GM23248 (cell line): ENCODE measurements at regions not wholly inside any gene's neighbourhood (a gene's known extent, or its start where the extent isn't known, plus 50 kb on each side); places are given as distances from the start of the nearest gene placed in this dataset.
"Not testable (repeated sequence)": the region's sequence is repeated elsewhere in the genome, so short reads cannot be mapped to it uniquely, and the experiment has no call there.

Experiments
- DNase-seq: peaks from one replicate; pipeline ENCODE4 v3.0.0-alpha.2; 2015
- H2AFZ ChIP-seq: fragments of 200-600 bp; sonication (generic); 2 replicates; pipeline ENCODE4 v1.6.1; 2016; ENCODE audit warnings: antibody characterized with exemption
- H3F3A ChIP-seq: fragments of 200-600 bp; sonication (generic); 2 replicates; pipeline ENCODE4 v1.6.1; 2016; ENCODE audit warnings: mild to moderate bottlenecking, antibody characterized with exemption, mixed run types; ENCODE audit not compliant: insufficient read depth
- H3K27ac ChIP-seq: fragments of 200-600 bp; sonication (generic); 2 replicates; pipeline ENCODE4 v1.5.1; 2016; ENCODE audit warnings: mild to moderate bottlenecking
- H3K27me3 ChIP-seq: fragments of 200-600 bp; sonication (generic); replicated peaks from 2 replicates; pipeline ENCODE4 v1.6.1; 2016; ENCODE audit warnings: mild to moderate bottlenecking; ENCODE audit not compliant: insufficient read depth
- H3K36me3 ChIP-seq: fragments of 200-600 bp; sonication (generic); 2 replicates; pipeline ENCODE4 v1.6.1; 2016; ENCODE audit warnings: low read depth, mild to moderate bottlenecking
- H3K4me1 ChIP-seq: fragments of 200-600 bp; sonication (generic); 2 replicates; pipeline ENCODE4 v1.6.1; 2016; ENCODE audit warnings: mild to moderate bottlenecking; ENCODE audit not compliant: insufficient read depth
- H3K4me2 ChIP-seq: fragments of 200-600 bp; sonication (generic); one replicate; pipeline ENCODE4 v1.6.1; 2016; ENCODE audit warnings: mild to moderate bottlenecking; ENCODE audit not compliant: unreplicated experiment
- H3K4me3 ChIP-seq: fragments of 200-600 bp; sonication (generic); 2 replicates; pipeline ENCODE4 v1.5.1; 2016; ENCODE audit warnings: mild to moderate bottlenecking
- H3K79me2 ChIP-seq: fragments of 200-600 bp; sonication (generic); 2 replicates; pipeline ENCODE4 v1.6.1; 2016; ENCODE audit warnings: mild to moderate bottlenecking; ENCODE audit not compliant: insufficient read depth
- H3K9ac ChIP-seq: fragments of 200-600 bp; sonication (generic); 2 replicates; pipeline ENCODE4 v1.6.1; 2016; ENCODE audit warnings: mild to moderate bottlenecking
- H3K9me2 ChIP-seq: fragments of 200-600 bp; sonication (generic); 2 replicates; pipeline ENCODE4 v1.6.1; 2016; ENCODE audit warnings: mixed run types, mild to moderate bottlenecking, moderate library complexity; ENCODE audit not compliant: insufficient read depth
- H3K9me3 ChIP-seq: fragments of 200-600 bp; sonication (generic); one replicate; pipeline ENCODE4 v1.6.1; 2017; ENCODE audit warnings: low read depth
- H4K20me1 ChIP-seq: fragments of 200-600 bp; sonication (generic); 2 replicates; pipeline ENCODE4 v1.6.0; 2016; ENCODE audit not compliant: insufficient read depth
- EZH2 ChIP-seq: fragments of 200-600 bp; sonication (generic); IDR thresholded peaks from 2 replicates; pipeline ENCODE4 v1.6.1; 2018; ENCODE audit warnings: antibody characterized with exemption, mild to moderate bottlenecking; ENCODE audit not compliant: insufficient read depth, poor library complexity, severe bottlenecking
- EZH2phosphoT487 ChIP-seq: fragments of 200-600 bp; sonication (generic); IDR thresholded peaks from 2 replicates; pipeline ENCODE4 v1.6.1; 2018; ENCODE audit warnings: antibody characterized with exemption, moderate library complexity, mild to moderate bottlenecking, low read depth; ENCODE audit not compliant: insufficient read depth
- WGBS, 2 experiments: methylation state at CpG; one replicate each; pipeline ENCODE4 v1.1.6; 2015 to 2017; ENCODE audit warnings: low lambda C conversion rate in 2 of 2, low coverage in 1 of 2; ENCODE audit errors: missing lambda C conversion rate in 2 of 2; 5-methylcytosine and 5-hydroxymethylcytosine counted together
- in situ Hi-C: fragments of 300-500 bp; cut with MboI; formaldehyde crosslinking; loops from 2 replicates; pipeline ENCODE4 v1.15.0; 2020

- H3K9ac ChIP-seq, result no peak overlapping the region
- H3K4me3 ChIP-seq, result no peak overlapping the region
- H4K20me1 ChIP-seq, result no peaks in the 10 kb centered on the region
- no peaks in the 10 kb centered on the region for H3F3A ChIP-seq
- no peak overlapping the region for H3K27ac ChIP-seq
- H3K79me2 ChIP-seq, result no peaks in the 10 kb centered on the region
- H3K27me3 ChIP-seq, result no peaks in the 10 kb centered on the region
- H3K36me3 ChIP-seq, result no peaks in the 10 kb centered on the region
- H3K4me2 ChIP-seq, result no peak overlapping the region
- WGBS, 2 experiments, result 23 to 27% methylated on average over 2 of the region's 2 CpGs
- H3K4me1 ChIP-seq, result no peaks in the 10 kb centered on the region
- in situ Hi-C loops, result no loop called here
- H2AFZ ChIP-seq, result no peak overlapping the region
- no peak for TF ChIP-seq EZH2
- H3K9me3 ChIP-seq, result no peaks in the 10 kb centered on the region
- H3K9me2 ChIP-seq, result no peaks in the 10 kb centered on the region
- DNase-seq, result no peak
Observed at GRCh38 chr7:86444245-86444644, 199.5 kb upstream of the GRM3 start.

DNA sequence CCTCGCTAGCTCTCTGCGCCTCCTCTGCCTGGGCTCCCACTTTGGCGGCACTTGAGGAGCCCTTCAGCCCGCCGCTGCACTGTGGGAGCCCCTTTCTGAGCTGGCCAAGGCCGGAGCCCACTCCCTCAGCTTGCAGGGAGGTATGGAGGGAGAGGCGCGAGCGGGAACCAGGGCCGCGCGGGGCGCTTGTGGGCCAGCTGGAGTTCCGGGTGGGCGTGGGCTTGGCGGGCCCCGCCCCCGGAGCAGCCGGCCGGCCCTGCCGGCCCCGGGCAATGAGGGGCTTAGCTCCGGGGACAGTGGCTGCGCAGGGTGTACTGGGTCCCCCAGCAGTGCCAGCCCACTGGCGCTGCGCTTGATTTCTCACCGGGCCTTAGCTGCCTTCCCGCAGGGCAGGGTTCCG is 203.3 kb upstream of the GRM3 start:
- DNase-seq, H3K9ac ChIP-seq, H3K9me3 ChIP-seq, H3K79me2 ChIP-seq, H3K36me3 ChIP-seq, H3K4me1 ChIP-seq, H3K9me2 ChIP-seq, H3K4me2 ChIP-seq, H3K27me3 ChIP-seq, H2AFZ ChIP-seq, H4K20me1 ChIP-seq, H3K4me3 ChIP-seq, in situ Hi-C loops, H3K27ac ChIP-seq, H3F3A ChIP-seq: not testable (repeated sequence)
- WGBS, 2 experiments, result 70 to 72% methylated on average over 15 to 23 of the region's 29 CpGs

- Histone ChIP-seq H3K9me2 (no peaks in the 10 kb centered on the region), H3K27me3 (no peaks in the 10 kb centered on the region)
- 0 to 2% methylated on average over 2 of the region's 2 CpGs for WGBS, 2 experiments
Observed at GRCh38 chr7:86437951-86438450, 205.7 kb upstream of the GRM3 start.

DNA sequence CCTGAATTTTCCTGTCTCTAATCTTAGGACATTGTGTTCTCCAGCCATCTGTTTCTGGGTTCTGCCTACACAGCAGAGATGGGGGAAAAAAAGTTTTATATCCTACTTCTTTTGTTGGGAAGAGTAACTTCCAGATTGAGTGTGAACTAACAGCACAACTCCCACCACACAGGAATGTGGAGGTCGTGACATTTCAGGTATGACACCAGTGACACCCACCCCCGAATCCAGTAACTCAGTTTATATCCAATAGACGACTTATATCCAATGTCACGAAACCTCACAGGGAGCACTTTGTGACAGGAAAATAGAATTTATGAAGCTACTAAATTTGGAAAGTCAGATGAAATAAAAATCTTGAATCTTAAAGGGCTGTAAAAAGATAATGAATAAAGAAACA is 211.9 kb upstream of the GRM3 start:
- Histone ChIP-seq H3K9me3 (no peaks in the 10 kb centered on the region), H3K9ac (no peak overlapping the region), H3K4me2 (no peak overlapping the region), H2AFZ (no peak overlapping the region), H3K9me2 (no peaks in the 10 kb centered on the region), H3K27me3 (no peaks in the 10 kb centered on the region), H4K20me1 (no peaks in the 10 kb centered on the region), H3K4me1 (no peaks in the 10 kb centered on the region), H3K4me3 (no peak overlapping the region), H3K36me3 (no peaks in the 10 kb centered on the region), H3K27ac (no peak overlapping the region), H3F3A (no peaks in the 10 kb centered on the region), H3K79me2 (no peaks in the 10 kb centered on the region)
- WGBS, 2 experiments, result 10 to 12% methylated on average over 4 of the region's 4 CpGs
- in situ Hi-C loops, result no loop called here
- no peak for TF ChIP-seq EZH2phosphoT487
- no peak for TF ChIP-seq EZH2
- no peak for DNase-seq

More at GRCh38 chr7:86437951-86438450, 205.7 kb upstream of the GRM3 start:
- H3F3A ChIP-seq, result no peaks in the 10 kb centered on the region
- TF ChIP-seq EZH2phosphoT487, result no peak
- no peak for TF ChIP-seq EZH2
- no peaks in the 10 kb centered on the region for H3K36me3 ChIP-seq
- H3K27ac ChIP-seq, result no peak overlapping the region
- no peaks in the 10 kb centered on the region for H3K4me1 ChIP-seq
- no peak overlapping the region for H3K4me2 ChIP-seq
- H3K79me2 ChIP-seq, result no peaks in the 10 kb centered on the region
- no peak overlapping the region for H3K9ac ChIP-seq
- no peaks in the 10 kb centered on the region for H3K9me3 ChIP-seq
- H2AFZ ChIP-seq, result no peak overlapping the region
- H3K4me3 ChIP-seq, result no peak overlapping the region
- DNase-seq, result no peak
- in situ Hi-C loops, result no loop called here
- H4K20me1 ChIP-seq, result no peaks in the 10 kb centered on the region

DNA sequence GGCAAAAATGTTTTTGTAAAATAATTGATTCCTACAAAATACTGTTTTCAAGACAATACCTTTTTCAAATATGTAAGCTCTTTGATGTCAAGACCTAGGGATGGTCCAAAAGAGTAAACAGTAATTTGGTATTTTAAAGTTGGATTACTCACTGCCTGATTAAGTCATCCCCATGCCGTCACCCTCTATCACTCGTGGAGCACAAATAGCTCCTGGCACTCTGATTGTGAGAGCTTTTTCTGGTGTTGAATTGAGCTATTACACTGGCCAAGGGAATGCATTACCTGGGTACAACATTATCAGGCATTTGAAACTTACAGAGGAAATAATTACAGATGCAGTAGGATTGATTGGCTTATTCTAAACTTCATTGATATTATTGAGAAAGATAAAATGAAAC is 231.9 kb upstream of the GRM3 start:
- TF ChIP-seq EZH2phosphoT487, result no peak
- no peak for TF ChIP-seq EZH2
- Histone ChIP-seq H3K9me2 (0 out of 2 replicates have a peak, but pooled peaks cover 6% of the 10 kb centered on the region), H3K4me3 (no peak overlapping the region), H3K9me3 (no peaks in the 10 kb centered on the region), H2AFZ (no peak overlapping the region), H3K36me3 (no peaks in the 10 kb centered on the region), H4K20me1 (no peaks in the 10 kb centered on the region), H3K79me2 (no peaks in the 10 kb centered on the region), H3K9ac (no peak overlapping the region), H3K4me1 (no peaks in the 10 kb centered on the region), H3F3A (no peaks in the 10 kb centered on the region), H3K27me3 (no peaks in the 10 kb centered on the region), H3K27ac (no peak overlapping the region), H3K4me2 (no peak overlapping the region)
- in situ Hi-C loops, result no loop called here
- WGBS, 2 experiments, result 28 to 37% methylated on average over 2 of the region's 2 CpGs
- DNase-seq, result no peak
